IPS-15b (cell line): ENCODE measurements at regions not wholly inside any gene's neighbourhood (a gene's known extent, or its start where the extent isn't known, plus 50 kb on each side); places are given as distances from the start of the nearest gene placed in this dataset.
"Not testable (repeated sequence)": the region's sequence is repeated elsewhere in the genome, so short reads cannot be mapped to it uniquely, and the experiment has no call there.

Experiments used
- H3K27me3 ChIP-seq: one replicate; pipeline ENCODE4 v1.6.1; 2013; ENCODE audit warnings: low read length; ENCODE audit not compliant: control insufficient read depth, insufficient read depth
- H3K36me3 ChIP-seq: one replicate; pipeline ENCODE4 v1.6.1; 2013; ENCODE audit warnings: low read length; ENCODE audit not compliant: control insufficient read depth, insufficient read depth
- H3K4me1 ChIP-seq: one replicate; pipeline ENCODE4 v1.6.1; 2013; ENCODE audit warnings: mild to moderate bottlenecking, low read length; ENCODE audit not compliant: control insufficient read depth, insufficient read depth
- H3K4me3 ChIP-seq: one replicate; pipeline ENCODE4 v1.5.1; 2013; ENCODE audit warnings: low read depth, low read length
- H3K9ac ChIP-seq: one replicate; pipeline ENCODE4 v1.6.1; 2013; ENCODE audit warnings: low read depth, mild to moderate bottlenecking, low read length
- H3K9me3 ChIP-seq: one replicate; pipeline ENCODE4 v1.6.1; 2013; ENCODE audit warnings: mild to moderate bottlenecking, low read length; ENCODE audit not compliant: control insufficient read depth, insufficient read depth

GRCh38 chr7:102047-102711 lies 90.2 kb upstream of the FAM20C start:
- Histone ChIP-seq H3K9ac (no peak overlapping the region), H3K27me3 (no peaks in the 10 kb centered on the region), H3K36me3 (no peaks in the 10 kb centered on the region), H3K9me3 (no peaks in the 10 kb centered on the region), H3K4me3 (no peak overlapping the region), H3K4me1 (peaks cover 4% of the 10 kb centered on the region)

- Histone ChIP-seq H3K27me3 (no peaks in the 10 kb centered on the region), H3K36me3 (no peaks in the 10 kb centered on the region), H3K9me3 (no peaks in the 10 kb centered on the region), H3K4me3 (no peak overlapping the region), H3K9ac (no peak overlapping the region), H3K4me1 (peaks cover 3% of the 10 kb centered on the region)
Measured at GRCh38 chr7:102721-103120, 89.7 kb upstream of the FAM20C start.

- H3K36me3 ChIP-seq, H3K27me3 ChIP-seq, H3K4me1 ChIP-seq, H3K9ac ChIP-seq, H3K9me3 ChIP-seq, H3K4me3 ChIP-seq: not testable (repeated sequence)
Measured at GRCh38 chr7:103981-104380, 88.4 kb upstream of the FAM20C start.

GRCh38 chr7:105002-105401 lies 87.4 kb upstream of the FAM20C start:
- no peaks in the 10 kb centered on the region for H3K27me3 ChIP-seq
- no peak overlapping the region for H3K4me3 ChIP-seq
- no peak overlapping the region for H3K9ac ChIP-seq
- H3K4me1 ChIP-seq: peaks cover 3% of the 10 kb centered on the region
- no peaks in the 10 kb centered on the region for H3K36me3 ChIP-seq
- no peaks in the 10 kb centered on the region for H3K9me3 ChIP-seq

DNA sequence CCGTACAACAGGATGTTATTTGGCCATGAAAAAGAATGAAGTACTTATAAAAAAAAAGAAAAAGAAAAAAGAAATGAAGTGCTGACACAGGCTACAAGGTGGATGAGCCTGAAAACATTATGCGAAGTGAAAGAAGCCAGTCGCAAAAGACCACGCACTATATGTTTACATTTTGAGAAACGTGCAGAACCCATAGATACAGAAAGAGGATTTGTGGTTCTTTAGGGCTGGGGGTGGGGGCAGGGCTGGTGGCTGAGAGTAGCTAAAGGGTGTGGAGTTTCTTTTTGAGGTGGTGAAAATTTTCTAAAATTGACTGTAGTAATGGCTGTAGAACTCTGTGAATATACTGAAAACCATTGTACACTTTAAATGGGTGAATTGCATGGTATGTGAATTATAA lies 86.0 kb upstream of the FAM20C start:
- Histone ChIP-seq H3K36me3 (no peaks in the 10 kb centered on the region), H3K4me1 (no peaks in the 10 kb centered on the region), H3K4me3 (no peak overlapping the region), H3K9me3 (no peaks in the 10 kb centered on the region), H3K9ac (no peak overlapping the region), H3K27me3 (no peaks in the 10 kb centered on the region)

GRCh38 chr7:107233-107632 lies 85.1 kb upstream of the FAM20C start:
- no peak overlapping the region for H3K4me3 ChIP-seq
- no peaks in the 10 kb centered on the region for H3K9me3 ChIP-seq
- H3K9ac ChIP-seq: no peak overlapping the region
- H3K36me3 ChIP-seq: no peaks in the 10 kb centered on the region
- H3K27me3 ChIP-seq: no peaks in the 10 kb centered on the region
- no peaks in the 10 kb centered on the region for H3K4me1 ChIP-seq

DNA sequence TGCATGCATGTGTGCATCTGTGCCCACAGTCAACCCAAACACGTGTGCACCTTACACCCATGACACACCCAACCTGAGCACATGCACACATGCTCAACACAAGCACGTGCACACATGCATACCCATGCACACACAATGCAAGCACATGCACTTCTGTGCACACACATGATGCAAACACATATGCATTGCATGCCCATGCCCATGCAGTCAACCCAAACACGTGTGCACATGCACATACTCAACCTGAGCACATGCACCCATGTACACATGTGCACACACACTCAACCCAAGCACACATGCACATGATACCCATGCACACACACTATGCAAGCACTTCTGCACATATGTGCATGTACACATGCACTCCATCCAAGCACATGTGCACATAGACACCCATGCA lies 84.5 kb upstream of the FAM20C start:
- Histone ChIP-seq H3K4me3 (no peak overlapping the region), H3K4me1 (no peaks in the 10 kb centered on the region), H3K9ac (no peak overlapping the region), H3K9me3 (peaks cover under 1% of the 10 kb centered on the region), H3K27me3 (no peaks in the 10 kb centered on the region), H3K36me3 (no peaks in the 10 kb centered on the region)

DNA sequence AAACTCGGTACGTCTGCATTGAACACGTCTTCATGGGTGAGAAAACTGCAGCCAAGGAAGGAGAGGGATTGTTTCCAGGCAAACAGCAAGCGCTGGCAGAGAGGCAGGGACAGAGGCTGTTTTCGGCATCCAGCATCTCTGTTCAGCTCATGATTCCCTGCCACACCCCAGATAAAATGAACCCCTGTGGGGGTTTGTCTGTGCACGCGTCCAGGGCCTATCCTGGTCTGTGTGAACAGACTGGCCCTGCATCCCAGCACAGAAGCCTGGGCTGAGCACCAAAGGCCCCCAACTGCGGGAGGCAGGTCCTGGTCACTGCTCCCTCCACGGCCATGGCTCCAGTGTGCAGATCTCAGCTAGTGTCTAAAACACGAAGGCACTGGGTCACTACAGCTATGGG lies 83.3 kb upstream of the FAM20C start:
- Histone ChIP-seq H3K27me3 (no peaks in the 10 kb centered on the region), H3K9ac (no peak overlapping the region), H3K36me3 (no peaks in the 10 kb centered on the region), H3K4me3 (no peak overlapping the region), H3K9me3 (peaks cover 3% of the 10 kb centered on the region), H3K4me1 (no peaks in the 10 kb centered on the region)

DNA sequence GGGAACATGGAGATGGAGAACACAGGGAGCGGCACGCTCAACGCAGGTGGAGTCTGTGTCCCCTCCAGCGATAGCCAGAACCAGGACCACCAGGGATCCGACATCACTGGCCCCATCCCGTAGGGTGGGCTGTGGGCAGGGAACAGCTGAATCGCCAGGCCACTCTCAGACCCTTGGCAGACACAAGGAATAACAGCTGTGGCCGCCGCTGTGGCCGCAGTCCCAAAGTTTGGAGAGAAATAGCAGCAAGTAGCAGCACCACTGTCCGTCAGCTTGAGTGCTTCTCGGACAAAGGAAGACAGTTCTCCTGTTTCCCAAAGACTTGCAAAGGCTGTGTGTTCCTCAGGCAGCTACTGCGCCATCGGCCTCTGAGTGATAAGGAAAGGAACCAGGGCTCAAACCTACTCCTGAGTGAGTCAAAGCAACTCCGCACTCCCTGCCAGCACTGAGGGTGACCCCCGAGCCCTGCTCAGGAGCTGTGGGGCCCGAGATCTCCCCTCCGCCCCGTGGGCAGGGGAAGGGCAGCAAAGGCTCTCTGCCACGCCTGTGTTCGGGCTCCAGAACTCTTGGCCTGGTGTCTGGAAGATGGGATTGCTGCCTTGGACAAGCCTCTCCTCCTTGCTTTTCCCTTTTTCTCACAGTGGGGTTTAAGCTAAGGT lies 82.3 kb upstream of the FAM20C start:
- H3K9ac ChIP-seq: no peak overlapping the region
- no peak overlapping the region for H3K4me3 ChIP-seq
- H3K27me3 ChIP-seq: no peaks in the 10 kb centered on the region
- no peaks in the 10 kb centered on the region for H3K4me1 ChIP-seq
- peaks cover 3% of the 10 kb centered on the region for H3K9me3 ChIP-seq
- no peaks in the 10 kb centered on the region for H3K36me3 ChIP-seq

DNA sequence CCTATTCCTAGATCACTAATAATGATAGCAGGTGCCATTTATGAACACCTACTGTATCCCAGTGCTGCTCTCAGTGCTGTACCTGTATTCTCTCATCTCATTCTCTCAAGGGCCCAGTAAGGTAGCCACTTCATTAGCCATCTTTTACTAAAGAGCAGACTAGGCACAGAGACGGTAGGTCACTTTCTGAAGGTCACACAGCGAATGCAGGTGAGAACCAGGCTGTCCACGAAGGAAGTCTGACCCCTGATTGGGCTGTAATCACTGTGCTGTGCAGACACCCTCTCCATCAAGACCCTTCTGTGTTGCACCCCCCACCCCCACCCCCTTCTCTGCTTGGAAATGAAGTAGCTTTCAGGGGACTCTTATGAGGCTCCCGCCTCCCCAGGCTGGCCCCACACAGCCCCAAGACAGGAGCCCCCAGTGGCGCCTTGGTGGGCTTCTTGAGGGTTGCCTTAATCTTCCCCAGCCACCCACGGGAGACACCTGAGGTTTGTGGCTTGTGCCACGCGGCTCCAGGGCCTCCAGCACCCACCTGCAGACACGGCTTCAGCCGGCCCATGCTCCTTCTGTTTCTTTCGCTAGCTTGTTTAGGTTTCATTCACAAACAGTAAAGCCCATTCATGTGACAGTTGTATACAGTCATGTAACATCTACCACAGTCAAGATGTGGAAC lies 81.7 kb upstream of the FAM20C start:
- Histone ChIP-seq H3K4me1 (no peaks in the 10 kb centered on the region), H3K9ac (no peak overlapping the region), H3K36me3 (no peaks in the 10 kb centered on the region), H3K4me3 (no peak overlapping the region), H3K9me3 (peaks cover 3% of the 10 kb centered on the region), H3K27me3 (no peaks in the 10 kb centered on the region)

DNA sequence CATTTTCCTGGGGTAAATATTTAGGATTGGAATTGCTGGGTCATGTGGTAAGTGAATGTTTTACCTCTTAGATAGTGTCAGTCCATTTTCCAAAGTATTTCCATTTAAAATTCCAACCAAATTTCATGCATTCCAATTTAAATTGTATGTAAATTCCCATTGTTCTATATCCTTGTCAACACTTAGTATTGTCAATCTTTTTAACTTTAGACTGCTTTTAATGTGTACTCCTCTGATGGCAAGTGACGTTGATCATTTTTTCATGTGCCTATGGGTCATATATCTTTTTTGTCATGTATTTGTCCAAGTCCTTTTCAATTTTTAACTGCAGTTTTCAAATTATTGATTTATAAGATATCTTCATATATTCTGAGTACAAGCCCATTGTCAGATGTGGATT lies 80.8 kb upstream of the FAM20C start:
- no peaks in the 10 kb centered on the region for H3K4me1 ChIP-seq
- peaks cover 3% of the 10 kb centered on the region for H3K9me3 ChIP-seq
- no peak overlapping the region for H3K9ac ChIP-seq
- no peaks in the 10 kb centered on the region for H3K27me3 ChIP-seq
- no peaks in the 10 kb centered on the region for H3K36me3 ChIP-seq
- no peak overlapping the region for H3K4me3 ChIP-seq

DNA sequence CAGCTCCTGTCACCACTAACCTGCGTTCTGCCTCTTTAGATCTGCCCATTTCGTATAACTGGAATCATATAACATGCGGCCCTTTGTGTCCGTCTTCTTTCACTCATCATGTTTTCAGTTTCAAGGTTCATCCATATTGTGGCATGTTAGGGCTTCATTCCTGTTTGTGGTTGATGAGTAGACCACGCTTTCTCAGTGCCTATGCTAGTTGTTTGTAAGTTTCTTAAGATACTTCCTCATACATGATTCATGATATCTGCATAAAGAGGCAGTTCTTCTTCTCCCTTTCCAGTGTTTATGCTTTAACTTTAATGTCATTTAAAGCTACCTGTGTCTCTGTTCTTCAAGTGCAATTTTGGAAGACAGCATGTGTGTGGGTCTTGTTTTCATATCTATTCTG lies 79.5 kb upstream of the FAM20C start:
- Histone ChIP-seq H3K4me1 (no peaks in the 10 kb centered on the region), H3K9me3 (peaks cover 3% of the 10 kb centered on the region), H3K9ac (no peak overlapping the region), H3K4me3 (no peak overlapping the region), H3K27me3 (no peaks in the 10 kb centered on the region), H3K36me3 (no peaks in the 10 kb centered on the region)
